Activated CD4-positive, alpha-beta T cell treated with anti-CD3 and anti-CD28 coated beads for 1 hour (primary cell): ENCODE measurements at regions not wholly inside any gene's neighbourhood (a gene's known extent, or its start where the extent isn't known, plus 50 kb on each side); places are given as distances from the start of the nearest gene placed in this dataset.
"Not testable (repeated sequence)": the region's sequence is repeated elsewhere in the genome, so short reads cannot be mapped to it uniquely, and the experiment has no call there.

Source experiments
- DNase-seq: peaks from one replicate; pipeline ENCODE4 v3.0.0-alpha.2; 2020

GRCh38 chr2:226573158-226573557, 226.5 kb downstream of the IRS1 start:
- DNase-seq: no peak

GRCh38 chr2:226564667-226565066, 235.0 kb downstream of the IRS1 start:
- DNase-seq: no peak

GRCh38 chr2:226561962-226562361, 237.7 kb downstream of the IRS1 start:
- DNase-seq: no peak

GRCh38 chr2:226560325-226560724, 239.3 kb downstream of the IRS1 start:
- no peak for DNase-seq

GRCh38 chr2:226559536-226559935, 240.1 kb downstream of the IRS1 start:
- DNase-seq: no peak

- DNase-seq: no peak
These were observed 241.2 kb downstream of the IRS1 start for GRCh38 chr2:226558418-226558817.

- DNase-seq: no peak
These were observed 243.6 kb downstream of the IRS1 start for GRCh38 chr2:226556050-226556449.

GRCh38 chr2:226554701-226555100, 244.9 kb downstream of the IRS1 start:
- DNase-seq: no peak

GRCh38 chr2:226553333-226553732, 246.3 kb downstream of the IRS1 start:
- no peak for DNase-seq

- DNase-seq: no peak
These were observed 246.9 kb downstream of the IRS1 start for GRCh38 chr2:226552571-226553285.

- DNase-seq: no peak
These were observed 247.9 kb downstream of the IRS1 start for GRCh38 chr2:226551522-226552250.

GRCh38 chr2:226550801-226551200, 248.8 kb downstream of the IRS1 start:
- no peak for DNase-seq

- no peak for DNase-seq
These were observed 250.9 kb downstream of the IRS1 start for GRCh38 chr2:226548732-226549131.

GRCh38 chr2:226544596-226545210, 254.9 kb downstream of the IRS1 start:
- no peak for DNase-seq

- no peak for DNase-seq
These were observed 259.2 kb downstream of the IRS1 start for GRCh38 chr2:226540204-226540994.

- DNase-seq: no peak
These were observed 263.2 kb downstream of the IRS1 start for GRCh38 chr2:226536410-226536809.

- not testable (repeated sequence) for DNase-seq
These were observed 266.6 kb downstream of the IRS1 start for GRCh38 chr2:226532976-226533375.

- no peak for DNase-seq
These were observed 268.4 kb downstream of the IRS1 start for GRCh38 chr2:226531061-226531810.

GRCh38 chr2:226529556-226529955, 270.1 kb downstream of the IRS1 start:
- DNase-seq: no peak

- DNase-seq: no peak
These were observed 272.9 kb downstream of the IRS1 start for GRCh38 chr2:226526716-226527115.

GRCh38 chr2:226524381-226524843, 275.2 kb downstream of the IRS1 start:
- no peak for DNase-seq

- no peak for DNase-seq
These were observed 278.9 kb downstream of the IRS1 start for GRCh38 chr2:226520723-226521122.
